Heart right ventricle (tissue), 16 donors: ENCODE measurements at regions not wholly inside any gene's neighbourhood (a gene's known extent, or its start where the extent isn't known, plus 50 kb on each side); places are given as distances from the start of the nearest gene placed in this dataset.

Experiments used
- ATAC-seq, 8 donors: fragments of 200-7000 bp; cut with Tn5 transposase; one replicate each; pipeline ENCODE4 v1.9.1; 2020; ENCODE audit warnings: mild to moderate bottlenecking in 8 of 8, moderate library complexity in 8 of 8, moderate number of reproducible peaks in 1 of 8
- DNase-seq, 2 donors: peaks; one replicate each; pipeline ENCODE4 v3.0.0-alpha.2; 2020
- H3K27ac ChIP-seq, 10 donors: fragments of 200-600 bp; sonication (generic) in 2 of 10; one replicate each; pipeline versions ENCODE4 v1.5.0 to v1.8.0; 2020 to 2022; ENCODE audit warnings: mild to moderate bottlenecking in 3 of 10
- H3K27me3 ChIP-seq, 7 donors: fragments of 200-600 bp; one replicate each; pipeline ENCODE4 v1.8.0; 2021 to 2022; ENCODE audit warnings: mild to moderate bottlenecking in 2 of 7
- H3K36me3 ChIP-seq, 9 donors: fragments of 200-600 bp; sonication (generic) in 1 of 9; one replicate each; pipeline versions ENCODE4 v1.5.0 to v1.8.0; 2020 to 2022; ENCODE audit warnings: mild to moderate bottlenecking in 2 of 9
- H3K4me1 ChIP-seq, 9 donors: fragments of 200-600 bp; sonication (generic) in 1 of 9; one replicate each; pipeline versions ENCODE4 v1.5.0 to v1.8.0; 2020 to 2022; ENCODE audit warnings: mild to moderate bottlenecking in 4 of 9
- H3K4me3 ChIP-seq, 10 donors: fragments of 200-600 bp; sonication (generic) in 2 of 10; one replicate each; pipeline versions ENCODE4 v1.5.0 to v1.8.0; 2020 to 2022; ENCODE audit warnings: mild to moderate bottlenecking in 7 of 10, moderate library complexity in 2 of 10
- H3K9me3 ChIP-seq, 11 donors: fragments of 200-600 bp in 10 of 11; sonication (generic) in 2 of 11; one replicate each; pipeline versions ENCODE4 v1.5.0 to v1.8.0; 2013 to 2022; ENCODE audit warnings: mild to moderate bottlenecking in 2 of 11, control low read depth in 1 of 11, moderate library complexity in 1 of 11
- CTCF ChIP-seq, 9 donors: fragments of 200-600 bp; sonication (generic) in 2 of 9; IDR thresholded peaks; one replicate each; pipeline versions ENCODE4 v1.5.0 to v1.8.0; 2021 to 2022; ENCODE audit warnings: antibody characterized with exemption in 9 of 9, mild to moderate bottlenecking in 5 of 9, moderate library complexity in 1 of 9
- WGBS, 2 donors: extraction: QIAGEN DNeasy Blood & Tissue Kit; methylation state at CpG; one replicate each; pipeline ENCODE4 v1.1.7; 2013; ENCODE audit warnings: inconsistent platforms in 1 of 2; 5-methylcytosine and 5-hydroxymethylcytosine counted together
- intact Hi-C, 10 donors: fragments of 100-400 bp; cut with DNase I; formaldehyde crosslinking; loops; one replicate each; pipeline versions ENCODE4 v1.11.1 to v1.14.2; 2022
- donor health status: Arrhythmogenic right ventricular cardiomyopathy.
- donor health status: ischemic (EF 13 %, LVEDD 7.1; RV severe dilation, severe dysfunction).
- donor health status: healthy with polysubstance abuse.
- donor health status: DM: no; HTN: yes; CAD: no.
- donor health status: DM: no; HTN: no; CAD: no.
- donor health status: ischemic (EF 25% LVEDD 6.9; RV normal size, moderate dysfunction).
- donor health status: ischemic (EF 25% LVEDD 5.7; RV mildly dilated, moderate dysfunction).
- donor health status: healthy.
- donor health status: DM: yes; HTN: yes; CAD: no.
- donor health status: Ischemic cardiomyopathy.
- donor health status: ischemic (EF 35%, LVEDD 5.7; RV mildly dilated, moderate dysfunction).
- donor health status: nonischemic (EF 11% LVEDD 7.7; RV severe dilation, severe dysfunction).
- donor health status: DM: yes; HTN: yes; CAD: no.
- donor health status: PGD.
- donor health status: ischemic (EF 29% LVEDD 5.4; RV normal size, mild dysfunction).
- donor health status: nonischemic (EF 23%, LVEDD 6.1; RV moderate dilation, normal function).

GRCh38 chr2:63663013-63663864 is 74.5 kb downstream of the MDH1 start:
- intact Hi-C loops: no loop called here
- 56 to 65% methylated on average over 3 of the region's 3 CpGs for WGBS, 2 donors
- no peak for TF ChIP-seq CTCF (IDR thresholded peaks at IDR 0.05)

GRCh38 chr2:63665091-63665490 is 76.3 kb downstream of the MDH1 start:
- 43 to 57% methylated on average over 2 of the region's 2 CpGs for WGBS, 2 donors
- TF ChIP-seq CTCF (IDR thresholded peaks at IDR 0.05): no peak
- Histone ChIP-seq H3K36me3 (no peaks in the 10 kb centered on the region), H3K27ac (no peak overlapping the region), H3K4me1 (peaks cover 0 to 7% (median 0%) of the 10 kb centered on the region in 9 donors), H3K27me3 (no peaks in the 10 kb centered on the region), H3K9me3 (no peaks in the 10 kb centered on the region), H3K4me3 (no peak overlapping the region)
- DNase-seq: no peak
- ATAC-seq: no peak
- intact Hi-C loops: no loop called here

More at GRCh38 chr2:63663013-63663864, 74.5 kb downstream of the MDH1 start:
- no peaks in the 10 kb centered on the region for H3K9me3 ChIP-seq
- H3K27me3 ChIP-seq: no peaks in the 10 kb centered on the region
- H3K4me3 ChIP-seq: no peak overlapping the region
- H3K4me1 ChIP-seq: peaks cover 0 to 7% (median 0%) of the 10 kb centered on the region in 9 donors
- no peak for ATAC-seq
- H3K36me3 ChIP-seq: no peaks in the 10 kb centered on the region
- DNase-seq: no peak
- H3K27ac ChIP-seq: no peak overlapping the region

- H3K9me3 ChIP-seq: no peaks in the 10 kb centered on the region
- no peaks in the 10 kb centered on the region for H3K36me3 ChIP-seq
- H3K27ac ChIP-seq: no peak overlapping the region
- ATAC-seq: no peak
- 61 to 63% methylated on average over 2 of the region's 2 CpGs for WGBS, 2 donors
- no peaks in the 10 kb centered on the region for H3K27me3 ChIP-seq
- TF ChIP-seq CTCF (IDR thresholded peaks at IDR 0.05): no peak
- H3K4me3 ChIP-seq: no peak overlapping the region
- no peak for DNase-seq
- intact Hi-C loops: no loop called here
- H3K4me1 ChIP-seq: peaks cover 0 to 7% (median 0%) of the 10 kb centered on the region in 9 donors
Measured at GRCh38 chr2:63665846-63666475, 77.2 kb downstream of the MDH1 start.

GRCh38 chr2:63667132-63667700 is 78.5 kb downstream of the MDH1 start:
- ATAC-seq: no peak
- H3K9me3 ChIP-seq: no peaks in the 10 kb centered on the region
- no peaks in the 10 kb centered on the region for H3K36me3 ChIP-seq
- intact Hi-C loops: no loop called here
- 89 to 90% methylated on average over 3 of the region's 3 CpGs for WGBS, 2 donors
- H3K27me3 ChIP-seq: no peaks in the 10 kb centered on the region
- no peak for TF ChIP-seq CTCF (IDR thresholded peaks at IDR 0.05)
- peaks cover 0 to 3% (median 0%) of the 10 kb centered on the region in 9 donors for H3K4me1 ChIP-seq
- H3K27ac ChIP-seq: no peak overlapping the region
- H3K4me3 ChIP-seq: no peak overlapping the region
- DNase-seq: no peak
